Stomach (tissue), 8 donors: ENCODE measurements at regions not wholly inside any gene's neighbourhood (a gene's known extent, or its start where the extent isn't known, plus 50 kb on each side); places are given as distances from the start of the nearest gene placed in this dataset.

Source experiments
- DNase-seq, 2 donors: peaks; one replicate each; pipeline versions ENCODE4 v3.0.0 to v3.0.0-alpha.2; 2013 to 2019
- H3K27ac ChIP-seq, 5 donors: fragments of 200-600 bp in 4 of 5; sonication (generic) in 4 of 5; one replicate each; pipeline ENCODE4 v1.5.1; 2013 to 2019; ENCODE audit warnings: mild to moderate bottlenecking in 1 of 5, moderate library complexity in 1 of 5
- H3K27me3 ChIP-seq, 3 donors: fragments of 200-600 bp; sonication (generic); one replicate each; pipeline ENCODE4 v1.5.1; 2017 to 2019; ENCODE audit warnings: mixed run types in 1 of 3
- H3K36me3 ChIP-seq, 4 donors: fragments of 200-600 bp; sonication (generic); 1 replicate in 3 of 4; 2 replicates in 1 of 4; pipeline ENCODE4 v1.5.1; 2016 to 2019
- H3K4me1 ChIP-seq, 4 donors: fragments of 200-600 bp; sonication (generic); one replicate each; pipeline ENCODE4 v1.5.1; 2016 to 2019
- H3K4me3 ChIP-seq, 4 donors: fragments of 200-600 bp; sonication (generic) in 3 of 4; one replicate each; pipeline ENCODE4 v1.5.1; 2016 to 2019; ENCODE audit warnings: mild to moderate bottlenecking in 1 of 4
- H3K9me3 ChIP-seq, 4 donors: fragments of 200-600 bp; sonication (generic); one replicate each; pipeline ENCODE4 v1.5.1; 2016 to 2019
- CTCF ChIP-seq, 7 experiments: fragments of 450-650 bp in 4 of 7; fragments of 200-600 bp in 3 of 7; sonication (generic) in 3 of 7; IDR thresholded peaks; one replicate each; pipeline ENCODE4 v1.5.1; 2016 to 2019; ENCODE audit warnings: antibody characterized with exemption in 7 of 7, control low read depth in 2 of 7, mild to moderate bottlenecking in 1 of 7
- EP300 ChIP-seq: sonication (generic); formaldehyde crosslinking; IDR thresholded peaks from one replicate; pipeline ENCODE4 v1.6.1; 2017; ENCODE audit warnings: antibody characterized with exemption
- POLR2A ChIP-seq, 4 donors: fragments of 450-650 bp; IDR thresholded peaks; one replicate each; pipeline ENCODE4 v1.6.1; 2016; ENCODE audit warnings: antibody characterized with exemption in 4 of 4, control low read depth in 2 of 4, mild to moderate bottlenecking in 1 of 4, moderate library complexity in 1 of 4
- POLR2AphosphoS5 ChIP-seq, 3 donors: sonication (generic); formaldehyde crosslinking; IDR thresholded peaks; one replicate each; pipeline ENCODE4 v1.6.1; 2016; ENCODE audit warnings: antibody characterized with exemption in 3 of 3
- WGBS, 5 donors: extraction: QIAGEN DNeasy Blood & Tissue Kit in 3 of 5; methylation state at CpG; one replicate each; pipeline versions ENCODE4 v1.1.5 to v1.1.7; 2013 to 2018; 5-methylcytosine and 5-hydroxymethylcytosine counted together
- intact Hi-C: fragments of 100-400 bp; cut with DNase I; formaldehyde crosslinking; loops from one replicate; pipeline ENCODE4 v1.15.1; 2023; ENCODE audit warnings: low total_unique reads
- donor health status: healthy with polysubstance abuse.
- donor health status: Bipolar disorder and iron deficiency.
- donor health status: healthy.

- intact Hi-C loops: no loop called here
- H3K27ac ChIP-seq: no peak overlapping the region
- no peak for TF ChIP-seq CTCF (IDR thresholded peaks at IDR 0.05)
- no peak for TF ChIP-seq POLR2AphosphoS5 (IDR thresholded peaks at IDR 0.05)
- no peak for TF ChIP-seq EP300
- TF ChIP-seq POLR2A (IDR thresholded peaks at IDR 0.05): no peak
These were observed 911.5 kb downstream of the UQCRFS1 start for GRCh38 chr19:28301463-28301862.

GRCh38 chr19:28299649-28300048 is 913.3 kb downstream of the UQCRFS1 start:
- no peaks in the 10 kb centered on the region for H3K9me3 ChIP-seq
- H3K4me3 ChIP-seq: no peak overlapping the region
- 34 to 80% (median 70%) methylated on average over 4 to 7 of the region's 7 CpGs for WGBS, 5 donors
- DNase-seq: no peak
- intact Hi-C loops: no loop called here
- peaks cover 0 to 4% (median 0%) of the 10 kb centered on the region in 4 donors for H3K4me1 ChIP-seq
- H3K27ac ChIP-seq: no peak overlapping the region
- H3K36me3 ChIP-seq: no peaks in the 10 kb centered on the region
- peaks cover 0 to 5% (median 0%) of the 10 kb centered on the region in 3 donors for H3K27me3 ChIP-seq
- TF ChIP-seq POLR2A (IDR thresholded peaks at IDR 0.05) (no peak), EP300 (no peak), CTCF (IDR thresholded peaks at IDR 0.05) (no peak), POLR2AphosphoS5 (IDR thresholded peaks at IDR 0.05) (no peak)

More at GRCh38 chr19:28301463-28301862, 911.5 kb downstream of the UQCRFS1 start:
- Histone ChIP-seq H3K36me3 (no peaks in the 10 kb centered on the region), H3K4me3 (no peak overlapping the region), H3K27me3 (peaks cover 0 to 5% (median 0%) of the 10 kb centered on the region in 3 donors), H3K4me1 (peaks cover 0 to 4% (median 0%) of the 10 kb centered on the region in 4 donors), H3K9me3 (no peaks in the 10 kb centered on the region)
- no peak for DNase-seq

- WGBS, 5 donors: 48 to 67% (median 64%) methylated on average over 11 of the region's 11 CpGs
These were observed 915.3 kb downstream of the UQCRFS1 start for GRCh38 chr19:28297586-28298157.

GRCh38 chr19:28297036-28297435 is 915.9 kb downstream of the UQCRFS1 start:
- intact Hi-C loops: no loop called here
- no peak overlapping the region for H3K4me3 ChIP-seq
- no peaks in the 10 kb centered on the region for H3K9me3 ChIP-seq
- H3K27me3 ChIP-seq: peaks cover 0 to 5% (median 0%) of the 10 kb centered on the region in 3 donors
- no peaks in the 10 kb centered on the region for H3K36me3 ChIP-seq
- H3K27ac ChIP-seq: no peak overlapping the region
- H3K4me1 ChIP-seq: peaks cover 0 to 4% (median 0%) of the 10 kb centered on the region in 4 donors
- TF ChIP-seq CTCF (IDR thresholded peaks at IDR 0.05) (no peak), EP300 (no peak), POLR2AphosphoS5 (IDR thresholded peaks at IDR 0.05) (no peak), POLR2A (IDR thresholded peaks at IDR 0.05) (no peak)
- DNase-seq: no peak
- 67 to 86% (median 85%) methylated on average over 2 of the region's 2 CpGs for WGBS, 5 donors

More at GRCh38 chr19:28297586-28298157, 915.3 kb downstream of the UQCRFS1 start:
- Histone ChIP-seq H3K27ac (no peak overlapping the region), H3K27me3 (peaks cover 0 to 5% (median 0%) of the 10 kb centered on the region in 3 donors), H3K36me3 (no peaks in the 10 kb centered on the region), H3K4me3 (no peak overlapping the region), H3K9me3 (no peaks in the 10 kb centered on the region), H3K4me1 (peaks cover 0 to 4% (median 0%) of the 10 kb centered on the region in 4 donors)
- peak in 1 of 2 donors; percentile 26 for DNase-seq
- no peak for TF ChIP-seq POLR2AphosphoS5 (IDR thresholded peaks at IDR 0.05)
- no peak for TF ChIP-seq CTCF (IDR thresholded peaks at IDR 0.05)
- TF ChIP-seq EP300: no peak
- TF ChIP-seq POLR2A (IDR thresholded peaks at IDR 0.05): no peak
- intact Hi-C loops: no loop called here
